SK-N-MC (cell line): ENCODE measurements at regions not wholly inside any gene's neighbourhood (a gene's known extent, or its start where the extent isn't known, plus 50 kb on each side); places are given as distances from the start of the nearest gene placed in this dataset.

Source experiments
- DNase-seq: peaks from one replicate; pipeline ENCODE4 v3.0.0-alpha.2; 2011; ENCODE audit warnings: low read depth, low spot score
- H3K27ac ChIP-seq: fragments of 200-600 bp; sonication (generic); 2 replicates; pipeline ENCODE4 v1.5.1; 2016; ENCODE audit warnings: mixed run types
- H3K36me3 ChIP-seq: fragments of 200-600 bp; sonication (generic); 2 replicates; pipeline ENCODE4 v1.6.1; 2017; ENCODE audit warnings: antibody characterized with exemption, low read length, mixed read lengths; ENCODE audit not compliant: insufficient read depth
- H3K4me3 ChIP-seq: fragments of 200-600 bp; sonication (generic); 2 replicates; pipeline ENCODE4 v1.5.1; 2016
- H3K9ac ChIP-seq: fragments of 200-600 bp; sonication (generic); 2 replicates; pipeline ENCODE4 v1.8.0; 2017; ENCODE audit warnings: mixed run types, mixed read lengths; ENCODE audit not compliant: insufficient read length
- H3K9me3 ChIP-seq: fragments of 200-600 bp; sonication (generic); 2 replicates; pipeline ENCODE4 v1.6.1; 2017; ENCODE audit warnings: low read depth, mild to moderate bottlenecking, antibody characterized with exemption, low read length, moderate library complexity, mixed read lengths
- EZH2 ChIP-seq: fragments of 200-600 bp; sonication (generic); IDR thresholded peaks from one replicate; pipeline ENCODE4 v1.6.1; 2017; ENCODE audit warnings: antibody characterized with exemption
- FOXP2 ChIP-seq: optimal IDR thresholded peaks from 2 replicates; pipeline ENCODE3; 2011; ENCODE audit warnings: mild to moderate bottlenecking, moderate library complexity; ENCODE audit not compliant: insufficient read depth; ENCODE audit errors: extremely low read length, control extremely low read depth
- POLR2AphosphoS5 ChIP-seq: IDR thresholded peaks from 2 replicates; pipeline ENCODE4 v1.6.1; 2012; ENCODE audit warnings: mild to moderate bottlenecking, low read depth, low read length, borderline replicate concordance

DNA sequence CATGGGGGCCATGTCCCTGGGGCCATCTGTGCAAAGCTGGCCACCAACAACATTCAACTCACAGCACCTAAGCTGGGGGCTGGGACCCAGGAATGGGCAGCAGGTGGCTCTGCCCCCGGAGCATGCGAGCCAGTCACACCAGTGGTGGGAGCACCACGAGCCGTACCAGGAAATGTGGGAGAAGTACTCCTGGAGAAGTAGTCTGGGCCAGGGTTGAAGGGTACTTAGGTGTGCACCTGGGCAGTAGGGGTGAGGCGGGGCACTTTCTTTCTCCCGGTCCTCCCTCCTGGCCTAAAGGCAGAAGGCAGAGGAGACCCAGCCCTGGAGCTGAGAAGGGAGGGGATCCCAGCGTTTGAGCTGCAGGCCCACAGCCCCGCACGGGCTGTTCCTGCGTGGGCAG, 94.2 kb downstream of the PLXNA1 start:
- no peak overlapping the region for H3K4me3 ChIP-seq
- TF ChIP-seq POLR2AphosphoS5 (no peak), FOXP2 (no peak), EZH2 (no peak)
- no peak overlapping the region for H3K9ac ChIP-seq
- no peaks in the 10 kb centered on the region for H3K9me3 ChIP-seq
- H3K36me3 ChIP-seq = no peaks in the 10 kb centered on the region
- DNase-seq = no peak
- no peak overlapping the region for H3K27ac ChIP-seq

DNA sequence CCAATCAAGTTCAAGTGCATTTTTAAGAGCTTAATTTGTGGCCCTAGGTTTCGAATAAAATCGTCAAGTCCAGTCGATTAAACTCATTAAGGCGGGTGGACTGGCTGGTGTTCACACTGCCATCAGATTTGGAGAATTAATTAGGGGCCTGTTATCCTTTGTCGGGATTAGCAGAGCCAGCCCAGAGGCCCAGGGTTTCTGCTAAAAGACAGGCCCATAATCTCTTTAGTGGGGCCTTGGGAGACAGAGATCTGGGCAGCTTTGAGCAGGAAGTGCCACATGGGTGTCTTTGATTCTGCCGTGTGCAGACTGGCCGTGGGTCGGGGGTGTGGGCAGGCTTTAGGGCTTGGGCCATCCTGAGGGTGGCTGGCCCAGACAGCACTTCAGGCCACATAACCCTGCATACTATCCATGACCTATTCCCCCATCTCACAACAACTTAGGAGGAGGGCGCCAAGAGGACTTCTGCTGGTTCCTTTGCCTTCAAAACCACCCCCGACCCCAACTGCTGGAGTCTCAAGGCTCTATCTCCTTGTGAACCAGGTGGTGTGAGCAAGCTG, 94.7 kb downstream of the PLXNA1 start:
- H3K36me3 ChIP-seq = no peaks in the 10 kb centered on the region
- no peak overlapping the region for H3K4me3 ChIP-seq
- no peak for DNase-seq
- no peak overlapping the region for H3K9ac ChIP-seq
- H3K27ac ChIP-seq = no peak overlapping the region
- TF ChIP-seq EZH2 (no peak), FOXP2 (no peak), POLR2AphosphoS5 (no peak)
- no peaks in the 10 kb centered on the region for H3K9me3 ChIP-seq

DNA sequence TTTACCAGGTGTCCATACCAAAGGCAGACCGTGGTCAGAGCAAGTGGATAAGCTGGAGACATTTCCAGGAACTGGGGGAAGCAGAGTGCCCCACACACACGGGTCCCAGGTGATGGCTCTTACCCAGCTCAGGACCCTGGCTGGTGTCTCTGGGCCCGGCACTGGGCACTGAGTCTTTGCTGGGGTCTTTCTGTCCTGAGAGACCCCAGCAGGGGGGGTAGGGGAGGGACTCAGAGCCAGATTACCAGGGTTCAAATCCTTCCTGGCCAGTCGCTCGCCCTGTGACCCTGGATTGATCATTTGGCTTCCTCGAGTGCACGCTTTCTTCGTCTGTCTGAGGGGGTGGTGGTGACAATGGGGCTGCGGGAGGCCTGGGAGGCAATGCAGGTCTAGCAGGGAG, 95.7 kb downstream of the PLXNA1 start:
- no peak overlapping the region for H3K27ac ChIP-seq

DNA sequence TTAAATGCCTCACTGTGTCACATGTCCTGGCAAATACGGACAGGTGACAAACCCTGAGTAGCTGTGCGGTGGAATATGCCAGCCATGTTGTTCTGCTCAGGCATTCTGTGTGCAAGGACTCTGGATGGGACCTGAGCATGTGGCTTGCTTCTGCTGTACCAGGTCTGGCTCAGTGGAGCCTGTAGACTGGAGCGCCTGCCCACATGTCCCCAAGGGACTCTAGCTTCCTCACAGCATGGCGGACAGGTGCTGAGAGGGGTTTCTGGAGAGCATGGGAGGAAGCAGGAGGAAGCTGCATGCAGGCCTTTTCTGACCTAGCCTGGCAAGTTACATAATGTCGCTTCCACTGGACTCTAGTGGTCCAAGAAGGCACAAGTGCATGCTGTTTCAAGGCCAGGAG, 96.3 kb downstream of the PLXNA1 start:
- Histone ChIP-seq H3K9ac (no peak overlapping the region), H3K4me3 (no peak overlapping the region), H3K36me3 (no peaks in the 10 kb centered on the region), H3K9me3 (no peaks in the 10 kb centered on the region), H3K27ac (no peak overlapping the region)
- DNase-seq = no peak
- no peak for TF ChIP-seq EZH2

More for the DNA sequence above, 95.7 kb downstream of the PLXNA1 start:
- no peak for DNase-seq
- TF ChIP-seq EZH2 (no peak), POLR2AphosphoS5 (no peak), FOXP2 (no peak)
- no peak overlapping the region for H3K9ac ChIP-seq
- H3K36me3 ChIP-seq = no peaks in the 10 kb centered on the region
- H3K4me3 ChIP-seq = no peak overlapping the region
- H3K9me3 ChIP-seq = no peaks in the 10 kb centered on the region

DNA sequence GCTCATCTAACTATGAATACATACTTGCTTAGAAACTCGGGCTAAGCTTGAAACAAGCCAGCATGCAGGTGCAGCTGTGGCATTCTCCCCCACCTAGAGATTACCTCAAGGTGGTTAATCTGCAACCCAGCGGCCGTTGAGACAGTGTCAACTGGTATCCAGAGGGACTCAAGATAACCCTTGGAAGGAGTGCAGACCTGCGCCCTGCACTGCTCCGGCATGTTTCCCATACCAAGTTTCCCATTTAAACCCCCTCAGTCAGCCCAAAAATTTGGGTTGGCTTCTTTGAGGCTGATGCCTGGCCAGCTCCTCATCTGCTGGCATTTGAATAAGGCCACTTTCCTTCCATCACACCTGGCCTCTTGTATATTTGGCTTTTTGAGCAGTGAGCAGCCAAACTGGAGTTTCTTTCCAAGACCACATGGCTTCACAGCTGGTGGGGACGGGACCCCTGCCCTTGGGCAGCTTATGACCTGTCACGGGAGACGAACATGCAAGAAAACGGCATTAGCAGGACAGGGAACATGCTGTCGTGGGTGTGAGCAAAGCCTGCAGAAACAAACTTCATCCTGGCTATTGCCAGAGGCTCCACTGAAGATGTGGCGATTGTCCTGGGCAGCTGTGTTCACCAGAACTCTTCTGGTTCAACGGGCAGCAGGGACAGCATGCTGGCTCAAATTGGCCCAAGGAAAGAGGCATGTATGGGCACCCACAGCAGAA, 98.2 kb downstream of the PLXNA1 start:
- no peak for DNase-seq
- Histone ChIP-seq H3K9ac (no peak overlapping the region), H3K36me3 (no peaks in the 10 kb centered on the region), H3K4me3 (no peak overlapping the region), H3K9me3 (no peaks in the 10 kb centered on the region), H3K27ac (no peak overlapping the region)
- TF ChIP-seq POLR2AphosphoS5 (no peak), FOXP2 (no peak), EZH2 (no peak)

DNA sequence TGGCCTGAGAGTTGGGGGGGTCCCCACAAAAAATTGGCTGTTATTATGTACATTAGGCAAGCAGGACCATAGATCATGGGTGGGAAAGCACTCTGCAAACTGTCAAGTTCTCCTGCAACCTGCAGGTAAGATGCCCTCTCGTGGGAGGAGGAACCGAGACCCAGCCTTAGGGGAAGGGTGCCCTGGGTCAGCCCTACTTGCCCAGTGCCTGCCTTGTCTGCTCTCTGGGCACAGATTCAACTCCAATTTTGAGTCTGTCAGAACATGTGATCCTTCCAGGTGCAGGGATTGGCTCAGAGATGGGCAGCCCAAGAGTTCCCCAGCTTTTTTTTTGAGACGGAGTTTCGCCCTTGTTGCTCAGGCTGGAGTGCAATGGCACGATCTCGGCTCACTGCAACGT, 99.2 kb downstream of the PLXNA1 start:
- no peak for DNase-seq
- Histone ChIP-seq H3K9me3 (no peaks in the 10 kb centered on the region), H3K9ac (no peak overlapping the region), H3K36me3 (no peaks in the 10 kb centered on the region), H3K4me3 (no peak overlapping the region), H3K27ac (no peak overlapping the region)
- TF ChIP-seq EZH2 = no peak
- no peak for TF ChIP-seq FOXP2
- TF ChIP-seq POLR2AphosphoS5 = no peak

DNA sequence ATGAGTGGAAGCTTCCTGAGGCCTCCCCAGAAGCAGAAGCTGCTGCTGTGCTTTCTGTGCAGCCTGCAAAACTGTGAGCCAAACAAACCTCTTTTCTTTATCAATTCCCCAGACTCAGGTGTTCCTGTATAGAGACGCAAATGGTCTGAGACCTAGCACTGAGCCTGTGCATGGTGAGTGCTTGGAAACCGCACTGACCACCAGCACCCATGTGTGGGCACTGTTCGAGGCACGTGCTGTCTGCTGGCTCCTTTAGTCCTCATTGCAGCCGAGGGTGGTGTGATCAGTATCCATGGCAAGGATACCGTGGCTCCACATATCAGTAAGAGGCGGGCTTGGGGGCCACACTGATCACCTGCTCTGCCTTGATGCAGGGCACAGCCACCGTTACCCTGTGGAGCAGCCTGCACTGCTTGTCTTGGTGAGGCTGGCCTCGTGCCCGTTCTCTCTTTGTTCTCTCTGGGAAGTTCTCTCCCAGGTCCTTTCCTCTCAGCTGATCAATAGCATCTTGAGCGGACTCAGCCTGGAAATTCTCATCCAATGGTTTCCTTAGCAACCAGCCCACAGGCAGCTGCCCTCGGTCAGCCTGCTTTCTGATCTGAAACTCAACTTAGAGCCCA, 101.0 kb downstream of the PLXNA1 start:
- Histone ChIP-seq H3K4me3 (no peak overlapping the region), H3K27ac (no peak overlapping the region), H3K9me3 (no peaks in the 10 kb centered on the region), H3K9ac (no peak overlapping the region), H3K36me3 (no peaks in the 10 kb centered on the region)
- TF ChIP-seq EZH2 = no peak
- no peak for DNase-seq

DNA sequence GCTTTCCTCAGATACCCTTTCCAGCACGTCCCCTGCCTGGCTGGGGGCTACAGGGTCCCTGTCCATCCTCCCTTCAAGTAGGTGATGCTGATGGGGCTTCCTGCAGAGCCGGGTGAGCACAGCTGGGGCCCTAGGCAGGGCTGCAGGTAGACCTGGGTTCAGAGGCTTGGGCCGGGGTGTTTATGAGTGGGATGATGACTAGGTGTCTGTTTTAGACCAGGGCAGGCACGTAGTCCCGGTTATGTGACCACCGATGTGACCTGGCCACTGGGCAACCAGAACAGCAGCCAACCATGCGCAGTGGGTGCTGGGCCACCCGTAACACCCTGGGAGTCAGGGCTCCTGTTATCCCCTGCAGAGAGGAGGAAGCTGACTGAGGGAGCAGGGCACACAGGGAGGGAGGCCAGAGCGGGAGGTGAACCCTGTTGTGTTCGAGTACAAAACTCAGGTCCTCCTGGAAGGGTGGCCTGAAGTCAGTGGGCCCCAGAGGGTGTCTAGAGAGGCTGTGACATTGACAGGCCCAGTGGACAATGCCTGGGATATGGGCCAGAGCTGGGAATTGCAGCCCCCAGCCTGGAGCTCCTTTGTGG, 101.6 kb downstream of the PLXNA1 start:
- Histone ChIP-seq H3K36me3 (no peaks in the 10 kb centered on the region), H3K27ac (no peak overlapping the region), H3K9ac (no peak overlapping the region), H3K4me3 (no peak overlapping the region), H3K9me3 (no peaks in the 10 kb centered on the region)
- no peak for TF ChIP-seq POLR2AphosphoS5
- TF ChIP-seq EZH2 = no peak
- no peak for TF ChIP-seq FOXP2
- no peak for DNase-seq
